Caco-2 (cell line): ENCODE measurements at regions not wholly inside any gene's neighbourhood (a gene's known extent, or its start where the extent isn't known, plus 50 kb on each side); places are given as distances from the start of the nearest gene placed in this dataset.

Experiments
- BruUV-seq: library from RNA; stranded (reverse); fragments of 400-500 nt; replicated peaks from 2 replicates; lab custom pipeline; 2021; lab: Mats Ljungman, UMichigan
- CTCF ChIA-PET: fragments of 300-600 bp; sonication (Branson Sonifier 250); formaldehyde crosslinking; loops from one replicate; lab custom pipeline; 2022; ENCODE audit warnings: antibody characterized with exemption; lab: Charles Lee
- POLR2A ChIA-PET: fragments of 300-600 bp; sonication (Branson Sonifier 250); formaldehyde crosslinking; loops from one replicate; lab custom pipeline; 2022; ENCODE audit warnings: antibody characterized with exemption; lab: Charles Lee
- DNase-seq, 2 experiments: peaks; one replicate each; pipeline versions ENCODE4 v3.0.0 to v3.0.0-alpha.2; 2020 to 2022
- H3K27me3 ChIP-seq: replicated peaks from 2 replicates; pipeline ENCODE4 v1.6.0; 2011; ENCODE audit warnings: low read length; ENCODE audit not compliant: control insufficient read depth, insufficient read depth
- H3K36me3 ChIP-seq: 2 replicates; pipeline ENCODE4 v1.5.1; 2011; ENCODE audit warnings: low read length; ENCODE audit not compliant: control insufficient read depth, insufficient read depth
- H3K4me1 ChIP-seq: fragments of 250-450 bp; sonication (Bioruptor Pico); 2 replicates; pipeline ENCODE4 v1.5.1; 2020; ENCODE audit warnings: mild to moderate bottlenecking
- H3K4me3 ChIP-seq: 2 replicates; pipeline ENCODE4 v1.5.1; 2011; ENCODE audit warnings: low read depth, mild to moderate bottlenecking, control low read depth, low read length
- H3K9me3 ChIP-seq: fragments of 250-450 bp; sonication (Bioruptor Pico); 2 replicates; pipeline ENCODE4 v1.5.1; 2020; ENCODE audit warnings: mild to moderate bottlenecking, moderate library complexity
- H3K27ac Mint-ChIP-seq: one replicate; pipeline ENCODE4 v1.8.0; 2022; ENCODE audit warnings: mixed read lengths; ENCODE audit not compliant: unreplicated experiment
- H3K27me3 Mint-ChIP-seq: one replicate; pipeline ENCODE4 v1.8.0; 2022; ENCODE audit warnings: mixed read lengths; ENCODE audit not compliant: insufficient read depth, unreplicated experiment
- H3K36me3 Mint-ChIP-seq: one replicate; pipeline ENCODE4 v1.8.0; 2022; ENCODE audit warnings: mild to moderate bottlenecking, mixed read lengths; ENCODE audit not compliant: insufficient read depth, unreplicated experiment
- H3K4me1 Mint-ChIP-seq: one replicate; pipeline ENCODE4 v1.8.0; 2022; ENCODE audit warnings: low read depth, mixed read lengths; ENCODE audit not compliant: unreplicated experiment
- H3K4me3 Mint-ChIP-seq: one replicate; pipeline ENCODE4 v1.8.0; 2022; ENCODE audit warnings: mild to moderate bottlenecking, moderate library complexity, mixed read lengths; ENCODE audit not compliant: unreplicated experiment
- H3K9me3 Mint-ChIP-seq: one replicate; pipeline ENCODE4 v1.8.0; 2022; ENCODE audit warnings: mixed read lengths; ENCODE audit not compliant: unreplicated experiment
- CTCF ChIP-seq, 2 experiments: fragments of 200-600 bp in 1 of 2; IDR thresholded peaks; 1 replicate in 1 of 2; 2 replicates in 1 of 2; pipeline versions ENCODE4 v1.5.1 to v1.8.0; 2011 to 2022; ENCODE audit warnings: antibody characterized with exemption in 1 of 2, control low read depth in 1 of 2, inconsistent platforms in 1 of 2, low read depth in 1 of 2, low read length in 1 of 2, mild to moderate bottlenecking in 1 of 2, moderate library complexity in 1 of 2; ENCODE audit not compliant: insufficient read depth in 1 of 2, severe bottlenecking in 1 of 2, unreplicated experiment in 1 of 2
- intact Hi-C: fragments of 100-400 bp; cut with micrococcal nuclease; formaldehyde crosslinking; loops from one replicate; pipeline ENCODE4 v1.10.0; 2022; ENCODE audit not compliant: unreplicated experiment

DNA sequence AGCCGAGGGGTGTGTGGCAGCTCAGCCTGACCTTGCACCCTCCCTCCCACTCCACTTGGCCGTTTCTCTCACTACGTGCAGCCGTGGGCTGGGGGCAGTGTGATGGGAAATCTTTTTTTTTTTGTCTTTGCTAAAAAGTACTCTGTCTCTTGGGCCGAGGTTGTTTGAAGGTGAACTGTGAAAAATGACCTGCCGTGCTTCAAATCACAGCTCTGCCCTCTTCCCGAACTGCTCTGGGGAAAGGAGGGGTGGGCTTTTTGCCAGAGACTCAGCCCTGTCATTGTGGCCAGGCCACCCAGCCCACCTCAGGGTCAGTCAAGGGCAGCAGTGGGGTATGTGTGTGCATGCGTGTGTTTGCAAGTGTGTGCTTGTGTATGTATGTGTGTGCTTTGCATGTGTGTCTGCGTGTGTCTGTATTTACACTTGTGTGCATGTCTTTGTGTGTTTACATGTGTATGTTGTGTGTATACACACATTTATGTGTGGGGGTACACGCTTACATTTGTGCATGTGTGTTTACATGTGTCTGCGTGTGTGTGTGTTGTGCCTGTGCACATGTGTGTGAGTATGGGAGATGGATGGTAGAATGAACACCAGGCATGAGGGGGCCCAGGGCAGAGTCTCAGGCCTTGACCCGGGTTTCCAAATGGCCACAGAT, 61.3 kb upstream of the HAAO start:
- H3K27me3 ChIP-seq, result no peaks in the 10 kb centered on the region
- DNase-seq, result no peak
- POLR2A ChIA-PET, result no interaction called here
- no peak for TF ChIP-seq CTCF (IDR thresholded peaks at IDR 0.05; ENCODE audit: insufficient read depth in 1 of 2, low read depth in 1 of 2, low read length in 1 of 2, severe bottlenecking in 1 of 2, unreplicated experiment in 1 of 2)
- H3K27me3 Mint-ChIP-seq, result no peaks in the 10 kb centered on the region
- BruUV-seq, result no TSS peak
- no peaks in the 10 kb centered on the region for H3K36me3 ChIP-seq
- CTCF ChIA-PET, result no interaction called here
- H3K4me3 Mint-ChIP-seq, result no peak overlapping the region
- peaks cover 7% of the 10 kb centered on the region for H3K4me1 Mint-ChIP-seq
- H3K27ac Mint-ChIP-seq, result peak overlapping the region; percentile 15
- intact Hi-C loops, result loop anchor here (10.0 kb wide), 1 partner anchor 281 kb away; no protein-coding TSS in a partner anchor
- no peak overlapping the region for H3K4me3 ChIP-seq
- H3K9me3 ChIP-seq, result no peaks in the 10 kb centered on the region
- H3K9me3 Mint-ChIP-seq, result no peaks in the 10 kb centered on the region
- H3K36me3 Mint-ChIP-seq, result peaks cover 4% of the 10 kb centered on the region
- peaks cover 5% of the 10 kb centered on the region; the same call in 1 of the 2 replicates for H3K4me1 ChIP-seq

GRCh38 chr2:42852798-42853197, 60.4 kb upstream of the HAAO start:
- POLR2A ChIA-PET, result no interaction called here

DNA sequence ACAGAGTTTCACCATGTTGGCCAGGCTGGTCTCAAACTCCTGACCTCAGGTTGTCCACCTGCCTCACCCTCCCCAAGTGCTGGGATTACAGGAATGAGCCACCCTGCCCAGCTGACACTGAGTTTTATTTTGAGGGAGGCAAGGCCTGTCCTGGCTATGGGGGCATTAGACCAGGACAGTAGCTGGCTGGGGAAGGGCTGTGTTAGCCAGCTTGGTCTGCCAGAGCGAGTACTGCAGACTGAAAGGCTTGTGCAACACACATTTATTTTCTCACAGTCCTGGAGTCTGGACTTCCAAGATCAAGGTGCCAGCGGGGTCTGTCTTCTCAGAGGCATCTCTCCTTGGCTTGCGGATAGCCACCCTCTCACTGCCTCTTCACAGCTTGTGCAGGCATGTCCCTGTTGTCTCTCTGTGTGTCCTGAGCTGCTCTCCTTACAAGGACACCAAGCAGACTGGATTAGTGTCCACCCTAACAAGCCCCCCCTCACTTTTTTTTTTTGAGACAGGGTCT, 59.4 kb upstream of the HAAO start:
- no peaks in the 10 kb centered on the region for H3K9me3 Mint-ChIP-seq
- ChIA-PET POLR2A (interaction anchor here (0.6 kb wide), 1 partner anchor 194 kb away, joined by 3 read pairs; no protein-coding TSS in a partner anchor), CTCF (no interaction called here)
- no TSS peak for BruUV-seq
- Histone ChIP-seq H3K4me1 (peaks cover 5% of the 10 kb centered on the region; the same call in 1 of the 2 replicates), H3K4me3 (no peak overlapping the region), H3K27me3 (no peaks in the 10 kb centered on the region), H3K36me3 (no peaks in the 10 kb centered on the region), H3K9me3 (no peaks in the 10 kb centered on the region)
- no peak overlapping the region for H3K27ac Mint-ChIP-seq
- no peaks in the 10 kb centered on the region for H3K27me3 Mint-ChIP-seq
- peaks cover 4% of the 10 kb centered on the region for H3K36me3 Mint-ChIP-seq
- H3K4me3 Mint-ChIP-seq, result no peak overlapping the region
- intact Hi-C loops, result loop anchor here (10.0 kb wide), 1 partner anchor 283 kb away; no protein-coding TSS in a partner anchor
- TF ChIP-seq CTCF (IDR thresholded peaks at IDR 0.05; ENCODE audit: insufficient read depth in 1 of 2, low read depth in 1 of 2, low read length in 1 of 2, severe bottlenecking in 1 of 2, unreplicated experiment in 1 of 2), result no peak
- H3K4me1 Mint-ChIP-seq, result peaks cover 7% of the 10 kb centered on the region
- DNase-seq, result no peak

More at GRCh38 chr2:42852798-42853197, 60.4 kb upstream of the HAAO start:
- no peak for DNase-seq
- Mint-ChIP-seq H3K4me1 (peaks cover 7% of the 10 kb centered on the region), H3K27ac (no peak overlapping the region), H3K9me3 (no peaks in the 10 kb centered on the region), H3K36me3 (peaks cover 4% of the 10 kb centered on the region), H3K27me3 (no peaks in the 10 kb centered on the region), H3K4me3 (no peak overlapping the region)
- CTCF ChIA-PET, result no interaction called here
- Histone ChIP-seq H3K27me3 (no peaks in the 10 kb centered on the region), H3K4me3 (no peak overlapping the region), H3K4me1 (peaks cover 5% of the 10 kb centered on the region; the same call in 1 of the 2 replicates), H3K9me3 (no peaks in the 10 kb centered on the region), H3K36me3 (no peaks in the 10 kb centered on the region)
- BruUV-seq, result no TSS peak
- TF ChIP-seq CTCF (IDR thresholded peaks at IDR 0.05; ENCODE audit: insufficient read depth in 1 of 2, low read depth in 1 of 2, low read length in 1 of 2, severe bottlenecking in 1 of 2, unreplicated experiment in 1 of 2), result no peak
- intact Hi-C loops, result loop anchor here (10.0 kb wide), 1 partner anchor 282 kb away; no protein-coding TSS in a partner anchor
